ENCODE measurements at regions not wholly inside any gene's neighbourhood (a gene's known extent, or its start where the extent isn't known, plus 50 kb on each side); places are given as distances from the start of the nearest gene placed in this dataset.

GRCh38 chr4:100674976-100675375 lies 157.2 kb upstream of the EMCN start:
- Histone ChIP-seq H3K4me3 (ENCODE audit: low read length) (no peak overlapping the region), H3K4me1 (ENCODE audit: low read length) (no peaks in the 10 kb centered on the region), H2AFZ (ENCODE audit: low read depth, low read length) (no peak overlapping the region), H3K79me2 (ENCODE audit: low read length) (no peaks in the 10 kb centered on the region), H3K36me3 (replicated peaks; ENCODE audit: low read depth, low read length) (no peaks in the 10 kb centered on the region), H3K27me3 (ENCODE audit: low read depth, low read length) (no peaks in the 10 kb centered on the region), H3K4me2 (ENCODE audit: low read length) (no peak overlapping the region), H4K20me1 (ENCODE audit: insufficient read depth, low read length) (no peaks in the 10 kb centered on the region), H3K27ac (ENCODE audit: low read length) (no peak overlapping the region), H3K9ac (ENCODE audit: low read length) (no peak overlapping the region), H3K9me3 (ENCODE audit: insufficient read depth, low read length) (no peaks in the 10 kb centered on the region)
- TF ChIP-seq CTCF (IDR thresholded peaks at IDR 0.05; ENCODE audit: low read depth, low read length) (no peak), EZH2phosphoT487 (IDR thresholded peaks at IDR 0.05; ENCODE audit: low read depth) (no peak)

- no peaks in the 10 kb centered on the region for H4K20me1 ChIP-seq (ENCODE audit: insufficient read depth, low read length)
- H3K4me3 ChIP-seq (ENCODE audit: low read length) = no peak overlapping the region
- H3K4me1 ChIP-seq (ENCODE audit: low read length) = no peaks in the 10 kb centered on the region
- no peak overlapping the region for H2AFZ ChIP-seq (ENCODE audit: low read depth, low read length)
- H3K4me2 ChIP-seq (ENCODE audit: low read length) = no peak overlapping the region
- no peaks in the 10 kb centered on the region for H3K36me3 ChIP-seq (replicated peaks; ENCODE audit: low read depth, low read length)
- H3K27ac ChIP-seq (ENCODE audit: low read length) = no peak overlapping the region
- H3K79me2 ChIP-seq (ENCODE audit: low read length) = no peaks in the 10 kb centered on the region
- H3K27me3 ChIP-seq (ENCODE audit: low read depth, low read length) = no peaks in the 10 kb centered on the region
- TF ChIP-seq CTCF (IDR thresholded peaks at IDR 0.05; ENCODE audit: low read depth, low read length) = no peak
- no peak for TF ChIP-seq EZH2phosphoT487 (IDR thresholded peaks at IDR 0.05; ENCODE audit: low read depth)
- no peaks in the 10 kb centered on the region for H3K9me3 ChIP-seq (ENCODE audit: insufficient read depth, low read length)
- H3K9ac ChIP-seq (ENCODE audit: low read length) = no peak overlapping the region
These were observed 139.4 kb upstream of the EMCN start for GRCh38 chr4:100657187-100657586.

GRCh38 chr4:100651499-100652175 lies 133.8 kb upstream of the EMCN start:
- TF ChIP-seq CTCF (IDR thresholded peaks at IDR 0.05; ENCODE audit: low read depth, low read length) (no peak), EZH2phosphoT487 (IDR thresholded peaks at IDR 0.05; ENCODE audit: low read depth) (no peak)
- H3K9ac ChIP-seq (ENCODE audit: low read length) = no peak overlapping the region
- no peaks in the 10 kb centered on the region for H3K36me3 ChIP-seq (replicated peaks; ENCODE audit: low read depth, low read length)
- no peak overlapping the region for H3K4me3 ChIP-seq (ENCODE audit: low read length)
- H4K20me1 ChIP-seq (ENCODE audit: insufficient read depth, low read length) = no peaks in the 10 kb centered on the region
- no peaks in the 10 kb centered on the region for H3K79me2 ChIP-seq (ENCODE audit: low read length)
- no peak overlapping the region for H3K27ac ChIP-seq (ENCODE audit: low read length)
- H3K4me1 ChIP-seq (ENCODE audit: low read length) = no peaks in the 10 kb centered on the region
- no peak overlapping the region for H3K4me2 ChIP-seq (ENCODE audit: low read length)
- no peaks in the 10 kb centered on the region for H3K27me3 ChIP-seq (ENCODE audit: low read depth, low read length)
- no peak overlapping the region for H2AFZ ChIP-seq (ENCODE audit: low read depth, low read length)
- no peaks in the 10 kb centered on the region for H3K9me3 ChIP-seq (ENCODE audit: insufficient read depth, low read length)

- H3K9ac ChIP-seq (ENCODE audit: low read length) = no peak overlapping the region
- H3K4me1 ChIP-seq (ENCODE audit: low read length) = no peaks in the 10 kb centered on the region
- no peak overlapping the region for H2AFZ ChIP-seq (ENCODE audit: low read depth, low read length)
- H3K4me2 ChIP-seq (ENCODE audit: low read length) = no peak overlapping the region
- H3K79me2 ChIP-seq (ENCODE audit: low read length) = no peaks in the 10 kb centered on the region
- H4K20me1 ChIP-seq (ENCODE audit: insufficient read depth, low read length) = no peaks in the 10 kb centered on the region
- H3K9me3 ChIP-seq (ENCODE audit: insufficient read depth, low read length) = no peaks in the 10 kb centered on the region
- no peak overlapping the region for H3K4me3 ChIP-seq (ENCODE audit: low read length)
- TF ChIP-seq CTCF (IDR thresholded peaks at IDR 0.05; ENCODE audit: low read depth, low read length) = no peak
- TF ChIP-seq EZH2phosphoT487 (IDR thresholded peaks at IDR 0.05; ENCODE audit: low read depth) = no peak
- no peaks in the 10 kb centered on the region for H3K27me3 ChIP-seq (ENCODE audit: low read depth, low read length)
- H3K36me3 ChIP-seq (replicated peaks; ENCODE audit: low read depth, low read length) = no peaks in the 10 kb centered on the region
- no peak overlapping the region for H3K27ac ChIP-seq (ENCODE audit: low read length)
These were observed 131.6 kb upstream of the EMCN start for GRCh38 chr4:100649417-100649816.
